ENCODE measurements at regions not wholly inside any gene's neighbourhood (a gene's known extent, or its start where the extent isn't known, plus 50 kb on each side); places are given as distances from the start of the nearest gene placed in this dataset.

- no peak for DNase-seq
- H2BK5ac ChIP-seq (ENCODE audit: low read depth, low read length, poor library complexity, severe bottlenecking) = no peak overlapping the region
- H3K9ac ChIP-seq (ENCODE audit: low read length) = no peak overlapping the region
- no peak overlapping the region for H3K4me2 ChIP-seq (ENCODE audit: low read length, poor library complexity, severe bottlenecking)
- no peak overlapping the region for H2BK120ac ChIP-seq (ENCODE audit: low read depth, low read length)
- H4K8ac ChIP-seq (ENCODE audit: low read length) = no peak overlapping the region
- no peak overlapping the region for H4K91ac ChIP-seq (ENCODE audit: low read length)
- H2AK5ac ChIP-seq (ENCODE audit: low read length, severe bottlenecking) = no peak overlapping the region
- H2BK15ac ChIP-seq (ENCODE audit: low read depth, poor library complexity, severe bottlenecking) = no peak overlapping the region
- H3K36me3 ChIP-seq (ENCODE audit: control insufficient read depth in 1 of 2, insufficient read depth in 2 of 2, low read depth in 1 of 2, low read length in 2 of 2) = no peaks in the 10 kb centered on the region
- no peak overlapping the region for H3K18ac ChIP-seq (ENCODE audit: low read depth in 1 of 2, low read length in 2 of 2)
- no peak overlapping the region for H2BK12ac ChIP-seq (ENCODE audit: low read length in 2 of 2)
- no peak overlapping the region for H3K14ac ChIP-seq (ENCODE audit: low read length in 2 of 2)
- 82% methylated on average over 2 of the region's 4 CpGs for WGBS
- H3K4ac ChIP-seq (ENCODE audit: low read depth in 1 of 2, low read length in 2 of 2) = no peak overlapping the region
- no peaks in the 10 kb centered on the region for H3K4me1 ChIP-seq (ENCODE audit: control insufficient read depth, insufficient read depth, low read depth, low read length)
- no peak overlapping the region for H3K4me3 ChIP-seq (ENCODE audit: insufficient read depth in 1 of 2, low read depth in 1 of 2, low read length in 2 of 2)
- H3K79me1 ChIP-seq (replicated peaks; ENCODE audit: low read length, poor library complexity, severe bottlenecking) = no peaks in the 10 kb centered on the region
- H2AFZ ChIP-seq (ENCODE audit: low read depth, low read length) = no peak overlapping the region
- no peak overlapping the region for H3K23ac ChIP-seq (ENCODE audit: low read length in 2 of 2)
- no peaks in the 10 kb centered on the region for H3K9me3 ChIP-seq (ENCODE audit: control insufficient read depth, low read length)
- no peaks in the 10 kb centered on the region for H3K27me3 ChIP-seq (ENCODE audit: control insufficient read depth in 1 of 2, insufficient read depth in 1 of 2, low read length in 2 of 2)
- H3K27ac ChIP-seq (ENCODE audit: low read length, poor library complexity, severe bottlenecking) = no peak overlapping the region
These were observed 697.0 kb upstream of the PCDH15 start for GRCh38 chr10:55497893-55498499.

GRCh38 chr10:55495555-55495954, 694.5 kb upstream of the PCDH15 start:
- H2AFZ ChIP-seq (ENCODE audit: low read depth, low read length) = no peak overlapping the region
- H2BK5ac ChIP-seq (ENCODE audit: low read depth, low read length, poor library complexity, severe bottlenecking) = no peak overlapping the region
- H3K9me3 ChIP-seq (ENCODE audit: control insufficient read depth, low read length) = peaks cover 5% of the 10 kb centered on the region
- H3K18ac ChIP-seq (ENCODE audit: low read depth in 1 of 2, low read length in 2 of 2) = no peak overlapping the region
- H3K4me3 ChIP-seq (ENCODE audit: insufficient read depth in 1 of 2, low read depth in 1 of 2, low read length in 2 of 2) = no peak overlapping the region
- H2AK5ac ChIP-seq (ENCODE audit: low read length, severe bottlenecking) = no peak overlapping the region
- H2BK120ac ChIP-seq (ENCODE audit: low read depth, low read length) = no peak overlapping the region
- no peak overlapping the region for H3K27ac ChIP-seq (ENCODE audit: low read length, poor library complexity, severe bottlenecking)
- no peak overlapping the region for H2BK12ac ChIP-seq (ENCODE audit: low read length in 2 of 2)
- H3K27me3 ChIP-seq (ENCODE audit: control insufficient read depth in 1 of 2, insufficient read depth in 1 of 2, low read length in 2 of 2) = no peaks in the 10 kb centered on the region
- H3K9ac ChIP-seq (ENCODE audit: low read length) = no peak overlapping the region
- DNase-seq = no peak
- no peaks in the 10 kb centered on the region for H3K79me1 ChIP-seq (replicated peaks; ENCODE audit: low read length, poor library complexity, severe bottlenecking)
- H3K4me2 ChIP-seq (ENCODE audit: low read length, poor library complexity, severe bottlenecking) = no peak overlapping the region
- H4K8ac ChIP-seq (ENCODE audit: low read length) = no peak overlapping the region
- H3K4me1 ChIP-seq (ENCODE audit: control insufficient read depth, insufficient read depth, low read depth, low read length) = no peaks in the 10 kb centered on the region
- H3K23ac ChIP-seq (ENCODE audit: low read length in 2 of 2) = no peak overlapping the region
- no peaks in the 10 kb centered on the region for H3K36me3 ChIP-seq (ENCODE audit: control insufficient read depth in 1 of 2, insufficient read depth in 2 of 2, low read depth in 1 of 2, low read length in 2 of 2)
- H4K91ac ChIP-seq (ENCODE audit: low read length) = no peak overlapping the region
- no peak overlapping the region for H3K4ac ChIP-seq (ENCODE audit: low read depth in 1 of 2, low read length in 2 of 2)
- no peak overlapping the region for H2BK15ac ChIP-seq (ENCODE audit: low read depth, poor library complexity, severe bottlenecking)
- no peak overlapping the region for H3K14ac ChIP-seq (ENCODE audit: low read length in 2 of 2)

GRCh38 chr10:55491712-55492111, 690.7 kb upstream of the PCDH15 start:
- Histone ChIP-seq H3K36me3 (ENCODE audit: control insufficient read depth in 1 of 2, insufficient read depth in 2 of 2, low read depth in 1 of 2, low read length in 2 of 2) (no peaks in the 10 kb centered on the region), H3K9ac (ENCODE audit: low read length) (no peak overlapping the region), H2BK5ac (ENCODE audit: low read depth, low read length, poor library complexity, severe bottlenecking) (no peak overlapping the region), H3K14ac (ENCODE audit: low read length in 2 of 2) (no peak overlapping the region), H3K4me2 (ENCODE audit: low read length, poor library complexity, severe bottlenecking) (no peak overlapping the region), H3K9me3 (ENCODE audit: control insufficient read depth, low read length) (peaks cover 5% of the 10 kb centered on the region), H2BK12ac (ENCODE audit: low read length in 2 of 2) (no peak overlapping the region), H4K91ac (ENCODE audit: low read length) (no peak overlapping the region), H3K4ac (ENCODE audit: low read depth in 1 of 2, low read length in 2 of 2) (no peak overlapping the region), H3K23ac (ENCODE audit: low read length in 2 of 2) (no peak overlapping the region), H3K4me3 (ENCODE audit: insufficient read depth in 1 of 2, low read depth in 1 of 2, low read length in 2 of 2) (no peak overlapping the region), H2AFZ (ENCODE audit: low read depth, low read length) (no peak overlapping the region), H3K27ac (ENCODE audit: low read length, poor library complexity, severe bottlenecking) (no peak overlapping the region), H3K4me1 (ENCODE audit: control insufficient read depth, insufficient read depth, low read depth, low read length) (no peaks in the 10 kb centered on the region), H2BK120ac (ENCODE audit: low read depth, low read length) (no peak overlapping the region), H3K27me3 (ENCODE audit: control insufficient read depth in 1 of 2, insufficient read depth in 1 of 2, low read length in 2 of 2) (no peaks in the 10 kb centered on the region), H2AK5ac (ENCODE audit: low read length, severe bottlenecking) (no peak overlapping the region), H4K8ac (ENCODE audit: low read length) (no peak overlapping the region), H2BK15ac (ENCODE audit: low read depth, poor library complexity, severe bottlenecking) (no peak overlapping the region), H3K18ac (ENCODE audit: low read depth in 1 of 2, low read length in 2 of 2) (no peak overlapping the region), H3K79me1 (replicated peaks; ENCODE audit: low read length, poor library complexity, severe bottlenecking) (no peaks in the 10 kb centered on the region)
- no peak for DNase-seq
- WGBS = no CpG with 5 or more reads among the region's 1 CpG

GRCh38 chr10:55485827-55486226, 684.8 kb upstream of the PCDH15 start:
- H3K27me3 ChIP-seq (ENCODE audit: control insufficient read depth in 1 of 2, insufficient read depth in 1 of 2, low read length in 2 of 2) = no peaks in the 10 kb centered on the region
- no peak overlapping the region for H4K91ac ChIP-seq (ENCODE audit: low read length)
- H3K4me3 ChIP-seq (ENCODE audit: insufficient read depth in 1 of 2, low read depth in 1 of 2, low read length in 2 of 2) = no peak overlapping the region
- no peak overlapping the region for H4K8ac ChIP-seq (ENCODE audit: low read length)
- no peak overlapping the region for H2BK120ac ChIP-seq (ENCODE audit: low read depth, low read length)
- peaks cover 22% of the 10 kb centered on the region for H3K9me3 ChIP-seq (ENCODE audit: control insufficient read depth, low read length)
- no peaks in the 10 kb centered on the region for H3K79me1 ChIP-seq (replicated peaks; ENCODE audit: low read length, poor library complexity, severe bottlenecking)
- no peak overlapping the region for H2AK5ac ChIP-seq (ENCODE audit: low read length, severe bottlenecking)
- H3K14ac ChIP-seq (ENCODE audit: low read length in 2 of 2) = no peak overlapping the region
- DNase-seq = no peak
- no peak overlapping the region for H2BK5ac ChIP-seq (ENCODE audit: low read depth, low read length, poor library complexity, severe bottlenecking)
- no peak overlapping the region for H3K4ac ChIP-seq (ENCODE audit: low read depth in 1 of 2, low read length in 2 of 2)
- H3K18ac ChIP-seq (ENCODE audit: low read depth in 1 of 2, low read length in 2 of 2) = no peak overlapping the region
- no peaks in the 10 kb centered on the region for H3K36me3 ChIP-seq (ENCODE audit: control insufficient read depth in 1 of 2, insufficient read depth in 2 of 2, low read depth in 1 of 2, low read length in 2 of 2)
- H3K4me1 ChIP-seq (ENCODE audit: control insufficient read depth, insufficient read depth, low read depth, low read length) = no peaks in the 10 kb centered on the region
- H2AFZ ChIP-seq (ENCODE audit: low read depth, low read length) = no peak overlapping the region
- no peak overlapping the region for H2BK15ac ChIP-seq (ENCODE audit: low read depth, poor library complexity, severe bottlenecking)
- H3K23ac ChIP-seq (ENCODE audit: low read length in 2 of 2) = no peak overlapping the region
- no peak overlapping the region for H3K27ac ChIP-seq (ENCODE audit: low read length, poor library complexity, severe bottlenecking)
- no peak overlapping the region for H3K9ac ChIP-seq (ENCODE audit: low read length)
- H2BK12ac ChIP-seq (ENCODE audit: low read length in 2 of 2) = no peak overlapping the region
- H3K4me2 ChIP-seq (ENCODE audit: low read length, poor library complexity, severe bottlenecking) = no peak overlapping the region
- no CpG with 5 or more reads among the region's 4 CpGs for WGBS
